ENCODE measurements at regions not wholly inside any gene's neighbourhood (a gene's known extent, or its start where the extent isn't known, plus 50 kb on each side); places are given as distances from the start of the nearest gene placed in this dataset.
"Not testable (repeated sequence)": the region's sequence is repeated elsewhere in the genome, so short reads cannot be mapped to it uniquely, and the experiment has no call there.

DNA sequence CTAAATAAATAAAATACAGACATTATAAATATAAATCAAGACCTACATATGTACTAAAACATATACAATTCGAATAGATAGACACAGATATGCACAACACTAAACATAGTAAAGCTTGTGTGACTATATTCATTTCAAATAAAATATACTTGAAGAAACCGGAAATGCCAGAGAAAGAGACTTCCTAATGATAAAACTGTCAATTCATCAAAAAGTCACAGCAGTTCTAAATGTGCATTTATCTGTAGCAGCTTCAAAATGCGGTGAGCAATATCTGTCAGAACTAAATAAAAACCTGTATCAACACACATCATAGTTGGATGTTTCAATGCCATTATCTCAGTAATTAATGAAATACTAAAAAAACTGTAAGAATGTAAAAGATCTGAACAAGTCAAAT, 86.1 kb upstream of the IGFBPL1 start:
- H3K36me3 ChIP-seq (ENCODE audit: insufficient read depth, low read length); H3K4me3 ChIP-seq (ENCODE audit: low read length); H3K9me3 ChIP-seq (ENCODE audit: low read length); H3F3A ChIP-seq (ENCODE audit: insufficient read depth, low read length, poor library complexity, severe bottlenecking); H4K20me1 ChIP-seq (ENCODE audit: insufficient read depth); H3K79me2 ChIP-seq (replicated peaks; ENCODE audit: insufficient read depth, low read length); H3K4me2 ChIP-seq (ENCODE audit: low read length); H3K27ac ChIP-seq (ENCODE audit: low read length); H3K27me3 ChIP-seq (ENCODE audit: insufficient read depth, low read depth, low read length); H3K9ac ChIP-seq (ENCODE audit: low read length); H2AFZ ChIP-seq (ENCODE audit: low read depth, low read length); H3K9me2 ChIP-seq (ENCODE audit: insufficient read depth, low read length): not testable (repeated sequence)
- peak; percentile 44 for TF ChIP-seq POLR2AphosphoS5 (IDR thresholded peaks at IDR 0.05)

DNA sequence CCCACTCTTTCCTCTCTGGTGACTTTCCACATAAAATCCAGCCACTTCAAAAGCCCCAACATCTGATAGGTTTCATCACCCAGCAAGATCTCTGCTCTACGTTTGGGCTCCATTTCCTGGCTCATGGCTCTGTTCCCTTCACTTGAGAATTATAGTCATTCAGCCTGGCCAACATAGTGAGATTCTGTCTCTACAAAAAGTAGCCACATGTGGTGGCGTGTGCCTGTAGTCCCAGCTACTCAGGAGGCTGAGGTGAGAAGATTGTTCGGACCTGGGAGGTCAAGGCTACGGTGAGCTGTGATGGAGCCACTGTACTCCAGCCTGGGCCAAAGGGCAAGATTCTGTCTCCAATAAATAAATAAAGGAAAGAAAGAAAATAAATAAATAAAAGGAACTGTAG, 83.3 kb upstream of the IGFBPL1 start:
- Histone ChIP-seq H2AFZ (ENCODE audit: low read depth, low read length) (no peak overlapping the region), H4K20me1 (ENCODE audit: insufficient read depth) (no peaks in the 10 kb centered on the region), H3K9me2 (ENCODE audit: insufficient read depth, low read length) (no peaks in the 10 kb centered on the region), H3K36me3 (ENCODE audit: insufficient read depth, low read length) (no peaks in the 10 kb centered on the region), H3K9ac (ENCODE audit: low read length) (no peak overlapping the region), H3F3A (ENCODE audit: insufficient read depth, low read length, poor library complexity, severe bottlenecking) (no peaks in the 10 kb centered on the region), H3K79me2 (replicated peaks; ENCODE audit: insufficient read depth, low read length) (no peaks in the 10 kb centered on the region), H3K4me2 (ENCODE audit: low read length) (no peak overlapping the region), H3K27ac (ENCODE audit: low read length) (no peak overlapping the region), H3K9me3 (ENCODE audit: low read length) (no peaks in the 10 kb centered on the region), H3K4me3 (ENCODE audit: low read length) (no peak overlapping the region), H3K27me3 (ENCODE audit: insufficient read depth, low read depth, low read length) (no peaks in the 10 kb centered on the region)
- no peak for TF ChIP-seq TAF1 (IDR thresholded peaks at IDR 0.05; ENCODE audit: low read depth)
- TF ChIP-seq REST (IDR thresholded peaks at IDR 0.05; ENCODE audit: borderline replicate concordance): no peak
- no peak for TF ChIP-seq CTCF (IDR thresholded peaks at IDR 0.05; ENCODE audit: poor library complexity, severe bottlenecking)
- TF ChIP-seq RAD21 (conservative IDR thresholded peaks at IDR 0.05): no peak
- TF ChIP-seq EZH2 (IDR thresholded peaks at IDR 0.05; ENCODE audit: borderline replicate concordance, insufficient read depth, low read length, poor library complexity, severe bottlenecking): no peak
- no peak for TF ChIP-seq SMC3 (conservative IDR thresholded peaks at IDR 0.05; ENCODE audit: poor library complexity)
- no peak for TF ChIP-seq MXI1 (conservative IDR thresholded peaks at IDR 0.05; ENCODE audit: poor library complexity, severe bottlenecking)
- no peak for TF ChIP-seq POLR2AphosphoS5 (IDR thresholded peaks at IDR 0.05)
- no peak for TF ChIP-seq EP300 (conservative IDR thresholded peaks at IDR 0.05; ENCODE audit: poor library complexity, severe bottlenecking)

- H2AFZ ChIP-seq (ENCODE audit: low read depth, low read length); H3K4me2 ChIP-seq (ENCODE audit: low read length); H3K9ac ChIP-seq (ENCODE audit: low read length); H3K9me3 ChIP-seq (ENCODE audit: low read length); H3K27me3 ChIP-seq (ENCODE audit: insufficient read depth, low read depth, low read length); H3K9me2 ChIP-seq (ENCODE audit: insufficient read depth, low read length); H4K20me1 ChIP-seq (ENCODE audit: insufficient read depth); H3K4me3 ChIP-seq (ENCODE audit: low read length); H3F3A ChIP-seq (ENCODE audit: insufficient read depth, low read length, poor library complexity, severe bottlenecking); H3K27ac ChIP-seq (ENCODE audit: low read length); H3K36me3 ChIP-seq (ENCODE audit: insufficient read depth, low read length); H3K79me2 ChIP-seq (replicated peaks; ENCODE audit: insufficient read depth, low read length): not testable (repeated sequence)
Measured at GRCh38 chr9:38500171-38500570, 75.9 kb upstream of the IGFBPL1 start.

GRCh38 chr9:38498551-38498950, 74.3 kb upstream of the IGFBPL1 start:
- H3K9ac ChIP-seq (ENCODE audit: low read length); H3K4me2 ChIP-seq (ENCODE audit: low read length); H3K27me3 ChIP-seq (ENCODE audit: insufficient read depth, low read depth, low read length); H3F3A ChIP-seq (ENCODE audit: insufficient read depth, low read length, poor library complexity, severe bottlenecking); H4K20me1 ChIP-seq (ENCODE audit: insufficient read depth); H3K79me2 ChIP-seq (replicated peaks; ENCODE audit: insufficient read depth, low read length); H3K9me2 ChIP-seq (ENCODE audit: insufficient read depth, low read length); H3K9me3 ChIP-seq (ENCODE audit: low read length); H3K27ac ChIP-seq (ENCODE audit: low read length); H3K36me3 ChIP-seq (ENCODE audit: insufficient read depth, low read length); H2AFZ ChIP-seq (ENCODE audit: low read depth, low read length); H3K4me3 ChIP-seq (ENCODE audit: low read length): not testable (repeated sequence)
